ENCODE measurements at regions not wholly inside any gene's neighbourhood (a gene's known extent, or its start where the extent isn't known, plus 50 kb on each side); places are given as distances from the start of the nearest gene placed in this dataset.

DNA sequence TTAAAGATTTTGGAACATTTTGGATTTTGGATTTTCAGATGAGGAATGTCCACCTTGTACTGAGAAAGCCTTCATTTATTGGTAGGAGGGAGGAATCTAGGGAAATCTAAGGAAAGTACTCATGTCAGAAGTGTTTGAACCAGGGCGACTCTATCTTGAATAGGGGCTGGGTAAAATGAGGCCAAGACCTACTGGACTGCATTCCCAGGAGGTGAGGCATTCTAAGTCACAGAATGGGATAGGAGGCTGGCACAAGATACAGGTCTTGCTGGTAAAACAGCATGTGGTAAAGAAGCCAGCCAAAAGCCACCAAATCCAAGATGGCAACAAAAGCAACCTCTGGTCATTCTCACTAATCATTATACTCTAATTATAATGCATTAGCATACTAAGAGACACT, 118.9 kb downstream of the MXRA5 start:
- ChIA-PET RAD21 (ENCODE audit: unreplicated experiment) (no interaction called here), CTCF (no interaction called here), POLR2A (no interaction called here), SMC1A (ENCODE audit: uncharacterized antibody, unreplicated experiment) (no interaction called here)
- Histone ChIP-seq H3K79me2 (ENCODE audit: control insufficient read depth, insufficient read depth, low read length) (no peaks in the 10 kb centered on the region), H3K4me1 (ENCODE audit: control insufficient read depth, insufficient read depth, low read length) (no peaks in the 10 kb centered on the region), H3K27ac (ENCODE audit: control insufficient read depth, insufficient read depth) (no peak overlapping the region), H3K27me3 (replicated peaks in 1 of 2; ENCODE audit: control insufficient read depth in 2 of 2, insufficient read depth in 2 of 2, low read length in 1 of 2) (no peaks in the 10 kb centered on the region), H3K36me3 (ENCODE audit: control insufficient read depth in 2 of 2, insufficient read depth in 2 of 2, low read length in 1 of 2) (no peaks in the 10 kb centered on the region), H2AFZ (ENCODE audit: control insufficient read depth, low read depth, low read length) (no peak overlapping the region), H3K4me3 (no peak overlapping the region), H4K20me1 (ENCODE audit: control insufficient read depth, insufficient read depth) (no peaks in the 10 kb centered on the region), H3K9ac (ENCODE audit: control insufficient read depth, insufficient read depth, low read length) (no peak overlapping the region), H3K9me3 (replicated peaks; ENCODE audit: control insufficient read depth, insufficient read depth, low read length) (no peaks in the 10 kb centered on the region), H3K4me2 (ENCODE audit: control insufficient read depth, insufficient read depth) (no peak overlapping the region)
- DNase-seq (ENCODE audit: low read depth, low spot score) (no peak), ATAC-seq (no peak), FAIRE-seq (no peak)
- TF ChIP-seq SKIL (IDR thresholded peaks at IDR 0.05; ENCODE audit: low read depth, poor library complexity, severe bottlenecking), result no peak
- no TSS peak for BruUV-seq (replicated peaks)
- in situ Hi-C loops (cut with MboI) (no loop called here), intact Hi-C loops (cut with micrococcal nuclease; ENCODE audit: unreplicated experiment) (no loop called here)
- WGBS (ENCODE audit: insufficient coverage, insufficient replicate concordance, low lambda C conversion rate, missing lambda C conversion rate), result 37% methylated on average over 1 of the region's 1 CpG

GRCh38 chrX:3226087-3226486, 120.4 kb downstream of the MXRA5 start:
- no peaks in the 10 kb centered on the region for H3K79me2 ChIP-seq (ENCODE audit: control insufficient read depth, insufficient read depth, low read length)
- H3K9ac ChIP-seq (ENCODE audit: control insufficient read depth, insufficient read depth, low read length), result no peak overlapping the region
- ChIA-PET CTCF (no interaction called here), SMC1A (ENCODE audit: uncharacterized antibody, unreplicated experiment) (no interaction called here), POLR2A (no interaction called here), RAD21 (ENCODE audit: unreplicated experiment) (no interaction called here)
- H3K36me3 ChIP-seq (ENCODE audit: control insufficient read depth in 2 of 2, insufficient read depth in 2 of 2, low read length in 1 of 2), result no peaks in the 10 kb centered on the region
- in situ Hi-C loops (cut with MboI), result no loop called here
- DNase-seq (ENCODE audit: low read depth, low spot score) (no peak), FAIRE-seq (no peak), ATAC-seq (no peak)
- H3K4me3 ChIP-seq, result no peak overlapping the region
- intact Hi-C loops (cut with micrococcal nuclease; ENCODE audit: unreplicated experiment), result no loop called here
- H2AFZ ChIP-seq (ENCODE audit: control insufficient read depth, low read depth, low read length), result no peak overlapping the region
- H4K20me1 ChIP-seq (ENCODE audit: control insufficient read depth, insufficient read depth), result no peaks in the 10 kb centered on the region
- no peaks in the 10 kb centered on the region for H3K9me3 ChIP-seq (replicated peaks; ENCODE audit: control insufficient read depth, insufficient read depth, low read length)
- no peak overlapping the region for H3K27ac ChIP-seq (ENCODE audit: control insufficient read depth, insufficient read depth)
- no peaks in the 10 kb centered on the region for H3K4me1 ChIP-seq (ENCODE audit: control insufficient read depth, insufficient read depth, low read length)
- H3K4me2 ChIP-seq (ENCODE audit: control insufficient read depth, insufficient read depth), result no peak overlapping the region
- WGBS (ENCODE audit: insufficient coverage, insufficient replicate concordance, low lambda C conversion rate, missing lambda C conversion rate), result 0% methylated on average over 2 of the region's 2 CpGs
- H3K27me3 ChIP-seq (replicated peaks in 1 of 2; ENCODE audit: control insufficient read depth in 2 of 2, insufficient read depth in 2 of 2, low read length in 1 of 2), result no peaks in the 10 kb centered on the region
- TF ChIP-seq USF1 (IDR thresholded peaks at IDR 0.05; ENCODE audit: borderline replicate concordance, extremely low read length, insufficient read depth, low read depth, low read length) (no peak), SP1 (IDR thresholded peaks at IDR 0.05; ENCODE audit: low read depth, low read length) (no peak)
- no TSS peak for BruUV-seq (replicated peaks)

Data from GM12878 (cell line).